ENCODE measurements at regions not wholly inside any gene's neighbourhood (a gene's known extent, or its start where the extent isn't known, plus 50 kb on each side); places are given as distances from the start of the nearest gene placed in this dataset.
A peak's percentile ranks its signal among the peaks of the same experiment; 100 is the strongest.

DNA sequence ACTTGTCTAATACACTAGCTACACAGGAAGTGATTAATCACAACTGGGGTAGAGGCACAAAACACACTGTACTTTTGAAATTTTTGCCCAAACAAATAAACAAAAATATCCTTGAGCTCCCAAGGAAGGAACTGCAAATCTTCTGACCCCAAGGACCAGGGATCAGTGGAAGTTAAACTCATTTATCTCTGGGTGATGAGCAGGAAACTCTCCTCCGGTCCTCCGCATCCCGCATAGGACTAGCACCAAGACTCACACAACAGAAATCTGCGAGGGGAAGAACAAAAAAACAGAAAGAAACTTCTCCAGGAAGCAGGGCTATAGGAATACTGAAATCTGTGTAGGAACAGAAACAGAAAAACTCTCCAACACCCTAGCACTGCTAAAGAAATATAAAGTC lies 650.3 kb downstream of the DCDC2C start:
- H3K9me3 ChIP-seq (replicated peaks in 1 of 2; ENCODE audit: control insufficient read depth in 2 of 2, insufficient read depth in 1 of 2, low read depth in 1 of 2, low read length in 2 of 2), result peaks cover 0 to 3% of the 10 kb centered on the region in 2 donors
- no peak overlapping the region for H2AFZ ChIP-seq (ENCODE audit: low read length)
- no peak overlapping the region for H2BK120ac ChIP-seq (ENCODE audit: low read depth, low read length)
- WGBS, 2 donors (ENCODE audit: extremely low coverage in 2 of 2, insufficient read length in 2 of 2, insufficient replicate concordance in 1 of 2), result no CpG with 5 or more reads among the region's 4 CpGs
- no peak for DNase-seq (ENCODE audit: low spot score)
- H3K18ac ChIP-seq (ENCODE audit: low read length), result no peak overlapping the region
- H2BK15ac ChIP-seq (ENCODE audit: low read length), result no peak overlapping the region
- no peak overlapping the region for H3K9ac ChIP-seq (ENCODE audit: low read depth, low read length, poor library complexity)
- H3K27ac ChIP-seq (replicated peaks; ENCODE audit: low read length), result no peak overlapping the region
- H3K79me1 ChIP-seq (ENCODE audit: low read depth, low read length), result no peaks in the 10 kb centered on the region
- H3K4ac ChIP-seq (ENCODE audit: low read length), result no peak overlapping the region
- no peaks in the 10 kb centered on the region for H3K36me3 ChIP-seq (replicated peaks in 1 of 2; ENCODE audit: control insufficient read depth in 2 of 2, insufficient read depth in 2 of 2, low read length in 2 of 2)
- no peak overlapping the region for H3K4me3 ChIP-seq (ENCODE audit: low read length in 2 of 2)
- no peak overlapping the region for H4K8ac ChIP-seq (ENCODE audit: low read depth, low read length)
- no peaks in the 10 kb centered on the region for H3K27me3 ChIP-seq (ENCODE audit: control insufficient read depth in 3 of 3, insufficient read depth in 3 of 3, low read depth in 1 of 3, low read length in 3 of 3)
- no peak overlapping the region for H2BK12ac ChIP-seq (ENCODE audit: low read length)
- no peak overlapping the region for H2AK5ac ChIP-seq (ENCODE audit: low read depth, low read length)
- no peak overlapping the region for H3K14ac ChIP-seq (ENCODE audit: low read length)
- H2BK5ac ChIP-seq (ENCODE audit: low read length), result no peak overlapping the region
- no peak overlapping the region for H4K91ac ChIP-seq (ENCODE audit: low read depth, low read length, poor library complexity)
- no peak overlapping the region for H3K23ac ChIP-seq (ENCODE audit: low read depth, low read length, poor library complexity)
- no peak overlapping the region for H3K4me2 ChIP-seq (ENCODE audit: insufficient read depth, low read length, poor library complexity, severe bottlenecking)
- H3K4me1 ChIP-seq (ENCODE audit: control insufficient read depth in 2 of 2, insufficient read depth in 1 of 2, low read depth in 1 of 2, low read length in 2 of 2), result peaks cover 0 to 1% of the 10 kb centered on the region in 2 donors

GRCh38 chr2:4354164-4354563 lies 650.8 kb downstream of the DCDC2C start:
- no peak overlapping the region for H2BK15ac ChIP-seq (ENCODE audit: low read length)
- H4K91ac ChIP-seq (ENCODE audit: low read depth, low read length, poor library complexity), result no peak overlapping the region
- no peak overlapping the region for H3K14ac ChIP-seq (ENCODE audit: low read length)
- H2AK5ac ChIP-seq (ENCODE audit: low read depth, low read length), result no peak overlapping the region
- H2AFZ ChIP-seq (ENCODE audit: low read length), result no peak overlapping the region
- no peak overlapping the region for H3K4ac ChIP-seq (ENCODE audit: low read length)
- DNase-seq (ENCODE audit: low spot score), result no peak
- no CpG with 5 or more reads among the region's 1 CpG for WGBS, 2 donors (ENCODE audit: extremely low coverage in 2 of 2, insufficient read length in 2 of 2, insufficient replicate concordance in 1 of 2)
- no peaks in the 10 kb centered on the region for H3K36me3 ChIP-seq (replicated peaks in 1 of 2; ENCODE audit: control insufficient read depth in 2 of 2, insufficient read depth in 2 of 2, low read length in 2 of 2)
- H2BK5ac ChIP-seq (ENCODE audit: low read length), result no peak overlapping the region
- no peaks in the 10 kb centered on the region for H3K79me1 ChIP-seq (ENCODE audit: low read depth, low read length)
- H3K4me1 ChIP-seq (ENCODE audit: control insufficient read depth in 2 of 2, insufficient read depth in 1 of 2, low read depth in 1 of 2, low read length in 2 of 2), result no peaks in the 10 kb centered on the region
- H2BK12ac ChIP-seq (ENCODE audit: low read length), result no peak overlapping the region
- peaks cover 0 to 3% of the 10 kb centered on the region in 2 donors for H3K9me3 ChIP-seq (replicated peaks in 1 of 2; ENCODE audit: control insufficient read depth in 2 of 2, insufficient read depth in 1 of 2, low read depth in 1 of 2, low read length in 2 of 2)
- H3K4me2 ChIP-seq (ENCODE audit: insufficient read depth, low read length, poor library complexity, severe bottlenecking), result no peak overlapping the region
- H3K27ac ChIP-seq (replicated peaks; ENCODE audit: low read length), result no peak overlapping the region
- no peak overlapping the region for H3K9ac ChIP-seq (ENCODE audit: low read depth, low read length, poor library complexity)
- no peak overlapping the region for H2BK120ac ChIP-seq (ENCODE audit: low read depth, low read length)
- H3K23ac ChIP-seq (ENCODE audit: low read depth, low read length, poor library complexity), result no peak overlapping the region
- no peak overlapping the region for H3K18ac ChIP-seq (ENCODE audit: low read length)
- H3K27me3 ChIP-seq (ENCODE audit: control insufficient read depth in 3 of 3, insufficient read depth in 3 of 3, low read depth in 1 of 3, low read length in 3 of 3), result no peaks in the 10 kb centered on the region
- H4K8ac ChIP-seq (ENCODE audit: low read depth, low read length), result no peak overlapping the region
- no peak overlapping the region for H3K4me3 ChIP-seq (ENCODE audit: low read length in 2 of 2)

DNA sequence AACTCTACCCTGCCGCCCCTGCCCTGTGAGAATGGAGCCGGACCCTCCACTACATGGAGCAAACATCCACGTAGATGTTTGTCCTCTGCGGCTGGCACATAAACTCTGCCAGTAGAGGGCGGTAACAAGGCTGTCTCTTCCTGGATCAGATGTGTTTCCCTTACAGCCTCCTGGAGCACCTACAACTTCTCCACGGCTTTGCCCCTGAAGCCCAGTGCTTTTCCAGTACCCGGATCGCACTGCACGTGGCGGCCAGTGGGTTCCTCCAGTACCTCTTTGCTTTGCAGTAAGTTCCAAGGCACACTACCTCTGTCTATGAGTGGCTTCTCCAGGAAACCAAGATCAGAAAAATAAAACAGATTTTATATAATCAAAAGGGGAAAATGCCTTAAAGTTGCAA lies 651.3 kb downstream of the DCDC2C start:
- Histone ChIP-seq H2BK12ac (ENCODE audit: low read length) (no peak overlapping the region), H3K9me3 (replicated peaks in 1 of 2; ENCODE audit: control insufficient read depth in 2 of 2, insufficient read depth in 1 of 2, low read depth in 1 of 2, low read length in 2 of 2) (peaks cover 0 to 3% of the 10 kb centered on the region in 2 donors), H3K27ac (replicated peaks; ENCODE audit: low read length) (no peak overlapping the region), H3K36me3 (replicated peaks in 1 of 2; ENCODE audit: control insufficient read depth in 2 of 2, insufficient read depth in 2 of 2, low read length in 2 of 2) (no peaks in the 10 kb centered on the region), H3K4me3 (ENCODE audit: low read length in 2 of 2) (no peak overlapping the region), H3K23ac (ENCODE audit: low read depth, low read length, poor library complexity) (no peak overlapping the region), H2BK120ac (ENCODE audit: low read depth, low read length) (no peak overlapping the region), H3K4me2 (ENCODE audit: insufficient read depth, low read length, poor library complexity, severe bottlenecking) (no peak overlapping the region), H4K91ac (ENCODE audit: low read depth, low read length, poor library complexity) (no peak overlapping the region), H3K4ac (ENCODE audit: low read length) (no peak overlapping the region), H2BK5ac (ENCODE audit: low read length) (no peak overlapping the region), H4K8ac (ENCODE audit: low read depth, low read length) (no peak overlapping the region), H3K14ac (ENCODE audit: low read length) (peak overlapping the region; percentile 31), H3K18ac (ENCODE audit: low read length) (no peak overlapping the region), H3K79me1 (ENCODE audit: low read depth, low read length) (no peaks in the 10 kb centered on the region), H2AFZ (ENCODE audit: low read length) (no peak overlapping the region), H2AK5ac (ENCODE audit: low read depth, low read length) (no peak overlapping the region), H3K27me3 (ENCODE audit: control insufficient read depth in 3 of 3, insufficient read depth in 3 of 3, low read depth in 1 of 3, low read length in 3 of 3) (no peaks in the 10 kb centered on the region), H3K9ac (ENCODE audit: low read depth, low read length, poor library complexity) (no peak overlapping the region), H3K4me1 (ENCODE audit: control insufficient read depth in 2 of 2, insufficient read depth in 1 of 2, low read depth in 1 of 2, low read length in 2 of 2) (no peaks in the 10 kb centered on the region), H2BK15ac (ENCODE audit: low read length) (no peak overlapping the region)
- no CpG with 5 or more reads among the region's 10 CpGs for WGBS, 2 donors (ENCODE audit: extremely low coverage in 2 of 2, insufficient read length in 2 of 2, insufficient replicate concordance in 1 of 2)
- DNase-seq (ENCODE audit: low spot score), result no peak

DNA sequence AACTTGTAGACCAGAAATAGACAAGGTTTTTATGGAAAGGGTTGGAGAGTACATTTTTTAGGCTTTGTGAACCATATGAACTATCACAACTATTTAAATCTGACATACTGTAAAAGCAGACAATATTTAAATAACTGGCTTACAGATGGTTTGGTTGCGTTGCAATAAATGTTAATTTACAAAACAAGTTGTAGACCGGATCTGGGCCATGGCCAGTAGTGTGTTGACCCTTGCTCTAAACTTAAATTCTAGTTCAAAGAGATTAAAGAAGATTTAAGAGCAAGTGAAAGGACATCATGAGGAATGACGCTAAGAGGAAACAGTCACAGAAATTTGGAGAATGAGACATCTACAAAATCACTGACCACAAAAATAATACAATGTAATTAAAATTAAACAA lies 652.7 kb downstream of the DCDC2C start:
- no peak overlapping the region for H2BK120ac ChIP-seq (ENCODE audit: low read depth, low read length)
- no peak overlapping the region for H4K91ac ChIP-seq (ENCODE audit: low read depth, low read length, poor library complexity)
- H3K23ac ChIP-seq (ENCODE audit: low read depth, low read length, poor library complexity), result no peak overlapping the region
- no peak overlapping the region for H3K14ac ChIP-seq (ENCODE audit: low read length)
- H2BK5ac ChIP-seq (ENCODE audit: low read length), result no peak overlapping the region
- no peak overlapping the region for H4K8ac ChIP-seq (ENCODE audit: low read depth, low read length)
- no peaks in the 10 kb centered on the region for H3K27me3 ChIP-seq (ENCODE audit: control insufficient read depth in 3 of 3, insufficient read depth in 3 of 3, low read depth in 1 of 3, low read length in 3 of 3)
- H3K4me1 ChIP-seq (ENCODE audit: control insufficient read depth in 2 of 2, insufficient read depth in 1 of 2, low read depth in 1 of 2, low read length in 2 of 2), result no peaks in the 10 kb centered on the region
- H3K36me3 ChIP-seq (replicated peaks in 1 of 2; ENCODE audit: control insufficient read depth in 2 of 2, insufficient read depth in 2 of 2, low read length in 2 of 2), result no peaks in the 10 kb centered on the region
- no peak overlapping the region for H2BK12ac ChIP-seq (ENCODE audit: low read length)
- H2AFZ ChIP-seq (ENCODE audit: low read length), result no peak overlapping the region
- H3K79me1 ChIP-seq (ENCODE audit: low read depth, low read length), result peaks cover 1% of the 10 kb centered on the region
- WGBS, 2 donors (ENCODE audit: extremely low coverage in 2 of 2, insufficient read length in 2 of 2, insufficient replicate concordance in 1 of 2), result no CpG with 5 or more reads among the region's 3 CpGs
- no peak overlapping the region for H3K27ac ChIP-seq (replicated peaks; ENCODE audit: low read length)
- no peak overlapping the region for H3K4ac ChIP-seq (ENCODE audit: low read length)
- H3K9me3 ChIP-seq (replicated peaks in 1 of 2; ENCODE audit: control insufficient read depth in 2 of 2, insufficient read depth in 1 of 2, low read depth in 1 of 2, low read length in 2 of 2), result peaks cover 0 to 3% of the 10 kb centered on the region in 2 donors
- no peak overlapping the region for H2BK15ac ChIP-seq (ENCODE audit: low read length)
- H3K18ac ChIP-seq (ENCODE audit: low read length), result no peak overlapping the region
- H3K9ac ChIP-seq (ENCODE audit: low read depth, low read length, poor library complexity), result no peak overlapping the region
- no peak for DNase-seq (ENCODE audit: low spot score)
- no peak overlapping the region for H3K4me3 ChIP-seq (ENCODE audit: low read length in 2 of 2)
- H3K4me2 ChIP-seq (ENCODE audit: insufficient read depth, low read length, poor library complexity, severe bottlenecking), result no peak overlapping the region
- no peak overlapping the region for H2AK5ac ChIP-seq (ENCODE audit: low read depth, low read length)
